ENCODE measurements at regions not wholly inside any gene's neighbourhood (a gene's known extent, or its start where the extent isn't known, plus 50 kb on each side); places are given as distances from the start of the nearest gene placed in this dataset.
"Not testable (repeated sequence)": the region's sequence is repeated elsewhere in the genome, so short reads cannot be mapped to it uniquely, and the experiment has no call there.

DNA sequence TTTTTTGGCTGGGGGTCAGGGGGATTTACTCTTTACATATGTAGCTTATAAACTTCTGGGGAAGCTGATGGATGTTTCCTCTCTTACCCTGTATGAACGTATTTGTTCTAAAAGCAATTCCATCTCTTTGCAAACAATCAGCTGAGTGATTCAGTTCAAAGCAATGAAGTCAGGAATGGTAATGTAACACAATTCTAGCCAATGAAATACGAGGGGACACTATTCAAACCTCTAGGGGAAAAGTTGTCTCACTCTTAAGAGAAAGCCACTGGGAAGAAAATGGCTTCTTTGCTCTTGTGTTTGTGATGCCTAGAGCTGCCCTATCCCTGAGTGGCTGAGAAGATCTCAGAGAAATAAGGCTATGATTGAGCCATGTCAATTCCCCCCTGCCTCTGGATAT lies 134.8 kb upstream of the SEMA3C start:
- CTCF ChIA-PET, result interaction anchor here (0.7 to 0.9 kb wide), 2 partner anchors 18 to 417 kb away, joined by 3 read pairs; no protein-coding TSS in a partner anchor
- no TSS peak for BruUV-seq (replicated peaks)

DNA sequence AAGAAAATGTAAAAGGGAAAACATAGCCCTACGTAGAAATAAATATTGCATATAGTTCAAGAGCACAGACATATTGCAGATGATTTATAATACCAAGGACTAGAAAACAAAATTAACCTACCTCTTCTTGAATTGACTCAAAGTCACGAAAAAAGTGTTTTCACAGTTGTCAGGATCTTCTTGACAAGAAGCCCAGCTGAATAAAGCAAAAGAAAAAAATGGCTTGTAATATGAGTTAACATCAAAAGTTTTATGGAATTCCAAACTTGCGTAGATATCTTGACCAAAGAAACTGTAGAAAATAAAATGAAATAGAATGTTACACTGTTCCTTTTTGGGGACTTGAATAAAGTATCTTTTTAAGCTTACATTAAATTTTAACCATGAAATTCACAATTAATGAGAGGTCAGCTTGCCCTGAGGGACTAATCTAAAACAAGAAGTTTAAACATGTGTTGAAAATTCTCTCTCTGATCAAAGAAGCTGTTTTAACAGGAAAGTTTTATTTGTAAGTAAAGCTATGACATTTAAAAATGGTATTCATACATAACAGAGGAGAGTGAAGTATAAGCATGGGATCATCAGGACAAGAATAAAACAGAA lies 133.1 kb upstream of the SEMA3C start:
- intact Hi-C loops (cut with micrococcal nuclease; ENCODE audit: unreplicated experiment), result no loop called here
- Histone ChIP-seq H3K27me3 (replicated peaks; ENCODE audit: control insufficient read depth, insufficient read depth, low read length) (no peaks in the 10 kb centered on the region), H3K4me3 (ENCODE audit: low read depth, low read length) (no peak overlapping the region), H3K9me3 (peaks cover 2% of the 10 kb centered on the region), H3K36me3 (ENCODE audit: control insufficient read depth, insufficient read depth, low read length) (no peaks in the 10 kb centered on the region), H3K4me1 (peaks cover 9% of the 10 kb centered on the region; the same call in 1 of the 2 replicates)
- CTCF ChIA-PET, result no interaction called here
- DNase-seq, result no peak
- H3K36me3 Mint-ChIP-seq (ENCODE audit: insufficient read depth, unreplicated experiment), result no peaks in the 10 kb centered on the region
- TF ChIP-seq, protein P1, sequence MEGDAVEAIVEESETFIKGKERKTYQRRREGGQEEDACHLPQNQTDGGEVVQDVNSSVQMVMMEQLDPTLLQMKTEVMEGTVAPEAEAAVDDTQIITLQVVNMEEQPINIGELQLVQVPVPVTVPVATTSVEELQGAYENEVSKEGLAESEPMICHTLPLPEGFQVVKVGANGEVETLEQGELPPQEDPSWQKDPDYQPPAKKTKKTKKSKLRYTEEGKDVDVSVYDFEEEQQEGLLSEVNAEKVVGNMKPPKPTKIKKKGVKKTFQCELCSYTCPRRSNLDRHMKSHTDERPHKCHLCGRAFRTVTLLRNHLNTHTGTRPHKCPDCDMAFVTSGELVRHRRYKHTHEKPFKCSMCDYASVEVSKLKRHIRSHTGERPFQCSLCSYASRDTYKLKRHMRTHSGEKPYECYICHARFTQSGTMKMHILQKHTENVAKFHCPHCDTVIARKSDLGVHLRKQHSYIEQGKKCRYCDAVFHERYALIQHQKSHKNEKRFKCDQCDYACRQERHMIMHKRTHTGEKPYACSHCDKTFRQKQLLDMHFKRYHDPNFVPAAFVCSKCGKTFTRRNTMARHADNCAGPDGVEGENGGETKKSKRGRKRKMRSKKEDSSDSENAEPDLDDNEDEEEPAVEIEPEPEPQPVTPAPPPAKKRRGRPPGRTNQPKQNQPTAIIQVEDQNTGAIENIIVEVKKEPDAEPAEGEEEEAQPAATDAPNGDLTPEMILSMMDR (IDR thresholded peaks at IDR 0.05; ENCODE audit: insufficient read depth in 1 of 2, low read depth in 1 of 2, low read length in 1 of 2, severe bottlenecking in 1 of 2, unreplicated experiment in 1 of 2), result no peak
- H3K4me1 Mint-ChIP-seq (ENCODE audit: low read depth, unreplicated experiment), result peaks cover 12% of the 10 kb centered on the region
- H3K4me3 Mint-ChIP-seq (ENCODE audit: unreplicated experiment), result no peak overlapping the region
- POLR2A ChIA-PET, result no interaction called here
- H3K27ac Mint-ChIP-seq (ENCODE audit: unreplicated experiment), result no peak overlapping the region
- H3K9me3 Mint-ChIP-seq (ENCODE audit: unreplicated experiment), result peaks cover 26% of the 10 kb centered on the region
- H3K27me3 Mint-ChIP-seq (ENCODE audit: insufficient read depth, unreplicated experiment), result no peaks in the 10 kb centered on the region
- BruUV-seq (replicated peaks), result no TSS peak

More for the DNA sequence above, 134.8 kb upstream of the SEMA3C start:
- POLR2A ChIA-PET, result interaction anchor here (0.6 kb wide), 1 partner anchor 299 kb away, joined by 3 read pairs; no protein-coding TSS in a partner anchor
- Mint-ChIP-seq H3K27ac (ENCODE audit: unreplicated experiment) (peak overlapping the region; percentile 11), H3K27me3 (ENCODE audit: insufficient read depth, unreplicated experiment) (no peaks in the 10 kb centered on the region), H3K36me3 (ENCODE audit: insufficient read depth, unreplicated experiment) (no peaks in the 10 kb centered on the region), H3K9me3 (ENCODE audit: unreplicated experiment) (peaks cover 9% of the 10 kb centered on the region), H3K4me1 (ENCODE audit: low read depth, unreplicated experiment) (peaks cover 12% of the 10 kb centered on the region), H3K4me3 (ENCODE audit: unreplicated experiment) (no peak overlapping the region)
- Histone ChIP-seq H3K9me3 (no peaks in the 10 kb centered on the region; the same call in 1 of the 2 replicates), H3K4me1 (peaks cover 9% of the 10 kb centered on the region; the same call in 1 of the 2 replicates), H3K36me3 (ENCODE audit: control insufficient read depth, insufficient read depth, low read length) (no peaks in the 10 kb centered on the region), H3K27me3 (replicated peaks; ENCODE audit: control insufficient read depth, insufficient read depth, low read length) (no peaks in the 10 kb centered on the region), H3K4me3 (ENCODE audit: low read depth, low read length) (no peak overlapping the region)
- TF ChIP-seq, protein P1 (IDR thresholded peaks at IDR 0.05; ENCODE audit: insufficient read depth in 1 of 2, low read depth in 1 of 2, low read length in 1 of 2, severe bottlenecking in 1 of 2, unreplicated experiment in 1 of 2), result no peak
- peak in 1 of 2 experiments; percentile 6 for DNase-seq
- intact Hi-C loops (cut with micrococcal nuclease; ENCODE audit: unreplicated experiment), result no loop called here

DNA sequence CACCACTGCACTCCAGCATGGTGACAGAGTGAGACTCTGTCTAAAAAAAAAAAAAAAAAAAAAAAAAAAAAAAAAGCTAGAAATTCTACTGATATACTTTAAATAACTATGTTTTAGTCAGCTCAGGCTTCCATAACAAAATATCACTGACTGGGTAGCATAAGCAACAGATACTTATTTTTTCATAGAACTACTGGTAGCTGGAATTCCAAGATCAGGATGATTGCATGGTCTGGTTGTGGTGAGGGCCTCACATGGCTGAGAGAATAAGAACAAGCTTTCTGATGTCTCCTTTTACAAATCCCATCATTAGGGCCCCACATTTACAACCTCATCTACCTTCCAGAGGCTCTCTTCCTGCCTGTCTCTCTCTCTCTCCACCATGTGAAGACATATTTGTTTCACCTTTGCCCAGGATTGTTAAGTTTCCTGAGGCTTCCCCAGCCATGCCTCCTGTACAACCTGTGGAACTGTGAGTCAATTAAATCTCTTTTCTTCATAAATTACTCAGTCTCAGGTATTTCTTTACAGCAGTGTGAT lies 126.7 kb upstream of the SEMA3C start:
- DNase-seq, result no peak

DNA sequence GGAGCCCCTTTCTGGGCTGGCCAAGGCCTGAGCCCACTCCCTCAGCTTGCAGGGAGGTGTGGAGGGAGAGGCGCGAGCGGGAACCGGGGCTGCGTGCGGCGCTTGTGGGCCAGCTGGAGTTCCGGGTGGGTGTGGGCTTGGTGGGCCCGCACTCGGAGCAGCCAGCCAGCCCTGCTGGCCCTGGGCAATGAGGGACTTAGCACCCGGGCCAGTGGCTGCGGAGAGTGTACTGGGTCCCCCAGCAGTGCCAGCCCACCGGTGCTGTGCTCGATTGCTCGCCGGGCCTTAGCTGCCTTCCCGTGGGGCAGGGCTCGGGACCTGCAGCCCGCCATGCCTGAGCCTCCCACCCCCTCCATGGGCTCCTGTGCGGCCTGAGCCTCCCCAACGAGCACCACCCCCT lies 123.8 kb upstream of the SEMA3C start:
- H3K36me3 ChIP-seq (ENCODE audit: control insufficient read depth, insufficient read depth, low read length); DNase-seq; H3K4me1 Mint-ChIP-seq (ENCODE audit: low read depth, unreplicated experiment); H3K36me3 Mint-ChIP-seq (ENCODE audit: insufficient read depth, unreplicated experiment); BruUV-seq (replicated peaks); CTCF ChIA-PET; H3K4me1 ChIP-seq; intact Hi-C loops (cut with micrococcal nuclease; ENCODE audit: unreplicated experiment); H3K27ac Mint-ChIP-seq (ENCODE audit: unreplicated experiment); H3K9me3 ChIP-seq; H3K27me3 Mint-ChIP-seq (ENCODE audit: insufficient read depth, unreplicated experiment); POLR2A ChIA-PET; H3K27me3 ChIP-seq (replicated peaks; ENCODE audit: control insufficient read depth, insufficient read depth, low read length); H3K4me3 ChIP-seq (ENCODE audit: low read depth, low read length); H3K4me3 Mint-ChIP-seq (ENCODE audit: unreplicated experiment): not testable (repeated sequence)
- peaks cover 26% of the 10 kb centered on the region for H3K9me3 Mint-ChIP-seq (ENCODE audit: unreplicated experiment)

More for the DNA sequence above, 126.7 kb upstream of the SEMA3C start:
- POLR2A ChIA-PET, result interaction anchor here (0.7 kb wide), 1 partner anchor 323 kb away, joined by 3 read pairs; no protein-coding TSS in a partner anchor
- Histone ChIP-seq H3K9me3 (peaks cover 6% of the 10 kb centered on the region), H3K27me3 (replicated peaks; ENCODE audit: control insufficient read depth, insufficient read depth, low read length) (no peaks in the 10 kb centered on the region), H3K4me1 (no peaks in the 10 kb centered on the region), H3K36me3 (ENCODE audit: control insufficient read depth, insufficient read depth, low read length) (no peaks in the 10 kb centered on the region), H3K4me3 (ENCODE audit: low read depth, low read length) (no peak overlapping the region)
- no TSS peak for BruUV-seq (replicated peaks)
- no peaks in the 10 kb centered on the region for H3K27me3 Mint-ChIP-seq (ENCODE audit: insufficient read depth, unreplicated experiment)
- no peak overlapping the region for H3K4me3 Mint-ChIP-seq (ENCODE audit: unreplicated experiment)
- H3K9me3 Mint-ChIP-seq (ENCODE audit: unreplicated experiment), result peaks cover 45% of the 10 kb centered on the region
- no peak overlapping the region for H3K27ac Mint-ChIP-seq (ENCODE audit: unreplicated experiment)
- intact Hi-C loops (cut with micrococcal nuclease; ENCODE audit: unreplicated experiment), result no loop called here
- TF ChIP-seq, protein P1 (IDR thresholded peaks at IDR 0.05; ENCODE audit: insufficient read depth in 1 of 2, low read depth in 1 of 2, low read length in 1 of 2, severe bottlenecking in 1 of 2, unreplicated experiment in 1 of 2), result no peak
- H3K36me3 Mint-ChIP-seq (ENCODE audit: insufficient read depth, unreplicated experiment), result no peaks in the 10 kb centered on the region
- CTCF ChIA-PET, result no interaction called here
- H3K4me1 Mint-ChIP-seq (ENCODE audit: low read depth, unreplicated experiment), result no peaks in the 10 kb centered on the region
